Gastroesophageal sphincter (tissue), 4 donors: ENCODE measurements at regions not wholly inside any gene's neighbourhood (a gene's known extent, or its start where the extent isn't known, plus 50 kb on each side); places are given as distances from the start of the nearest gene placed in this dataset.

ENCODE experiments used
- ATAC-seq: fragments of 150-250 bp; one replicate; pipeline ENCODE4 v1.9.1; 2016; ENCODE audit warnings: mild to moderate bottlenecking, moderate library complexity
- H3K27ac ChIP-seq, 4 donors: fragments of 200-600 bp; sonication (generic) in 3 of 4; 1 replicate in 3 of 4; 2 replicates in 1 of 4; pipeline ENCODE4 v1.5.1; 2016 to 2019
- H3K27me3 ChIP-seq: fragments of 200-600 bp; sonication (generic); one replicate; pipeline ENCODE4 v1.5.1; 2019
- H3K36me3 ChIP-seq, 2 donors: fragments of 200-600 bp; sonication (generic); one replicate each; pipeline ENCODE4 v1.5.1; 2019; ENCODE audit warnings: control low read depth in 1 of 2
- H3K4me1 ChIP-seq, 3 donors: fragments of 200-600 bp; sonication (generic); 1 replicate in 2 of 3; 2 replicates in 1 of 3; pipeline ENCODE4 v1.5.1; 2016 to 2019; ENCODE audit warnings: control low read depth in 2 of 3
- H3K4me3 ChIP-seq, 2 donors: fragments of 200-600 bp; sonication (generic); one replicate each; pipeline ENCODE4 v1.5.1; 2019; ENCODE audit warnings: mild to moderate bottlenecking in 1 of 2, moderate library complexity in 1 of 2
- H3K9me3 ChIP-seq, 3 donors: fragments of 200-600 bp; sonication (generic); one replicate each; pipeline ENCODE4 v1.5.1; 2017 to 2019; ENCODE audit warnings: control low read depth in 2 of 3
- CTCF ChIP-seq, 4 experiments: fragments of 200-600 bp in 2 of 4; fragments of 450-650 bp in 2 of 4; sonication (generic) in 1 of 4; IDR thresholded peaks; one replicate each; pipeline ENCODE4 v1.5.1; 2017 to 2019; ENCODE audit warnings: antibody characterized with exemption in 4 of 4, mild to moderate bottlenecking in 2 of 4, moderate library complexity in 2 of 4
- EP300 ChIP-seq: sonication (generic); formaldehyde crosslinking; IDR thresholded peaks from one replicate; pipeline ENCODE4 v1.6.1; 2017; ENCODE audit warnings: antibody characterized with exemption, mild to moderate bottlenecking
- POLR2A ChIP-seq, 2 donors: fragments of 450-650 bp; IDR thresholded peaks; one replicate each; pipeline ENCODE4 v1.6.1; 2017; ENCODE audit warnings: antibody characterized with exemption in 2 of 2, mild to moderate bottlenecking in 2 of 2, moderate library complexity in 1 of 2
- POLR2AphosphoS5 ChIP-seq: sonication (generic); formaldehyde crosslinking; IDR thresholded peaks from one replicate; pipeline ENCODE4 v1.6.1; 2017; ENCODE audit warnings: antibody characterized with exemption
- WGBS, 2 donors: methylation state at CpG; one replicate each; pipeline ENCODE4 v1.1.5; 2018; ENCODE audit warnings: low coverage in 1 of 2; 5-methylcytosine and 5-hydroxymethylcytosine counted together

- H3K27ac ChIP-seq: no peak overlapping the region
- no peaks in the 10 kb centered on the region for H3K4me1 ChIP-seq
- H3K27me3 ChIP-seq: no peaks in the 10 kb centered on the region
- no peaks in the 10 kb centered on the region for H3K36me3 ChIP-seq
- no peak for TF ChIP-seq EP300
- no peak for ATAC-seq
- H3K4me3 ChIP-seq: no peak overlapping the region
- peaks cover 0 to 6% (median 0%) of the 10 kb centered on the region in 3 donors for H3K9me3 ChIP-seq
Observed at GRCh38 chr16:82395212-82395611, 225.2 kb upstream of the MPHOSPH6 start.

- Histone ChIP-seq H3K9me3 (no peaks in the 10 kb centered on the region), H3K4me1 (no peaks in the 10 kb centered on the region), H3K27ac (no peak overlapping the region), H3K4me3 (no peak overlapping the region), H3K36me3 (no peaks in the 10 kb centered on the region), H3K27me3 (no peaks in the 10 kb centered on the region)
- WGBS, 2 donors: 84 to 90% methylated on average over 2 to 3 of the region's 3 CpGs
- no peak for ATAC-seq
- no peak for TF ChIP-seq EP300
- TF ChIP-seq POLR2AphosphoS5: no peak
- no peak for TF ChIP-seq CTCF (IDR thresholded peaks at IDR 0.05)
- TF ChIP-seq POLR2A (IDR thresholded peaks at IDR 0.05): no peak
Observed at GRCh38 chr16:82391690-82392089, 221.7 kb upstream of the MPHOSPH6 start.

GRCh38 chr16:82389956-82390650, 220.1 kb upstream of the MPHOSPH6 start:
- no peaks in the 10 kb centered on the region for H3K27me3 ChIP-seq
- TF ChIP-seq POLR2AphosphoS5 (no peak), POLR2A (IDR thresholded peaks at IDR 0.05) (no peak), CTCF (IDR thresholded peaks at IDR 0.05) (no peak), EP300 (no peak)
- no peak overlapping the region for H3K4me3 ChIP-seq
- H3K9me3 ChIP-seq: no peaks in the 10 kb centered on the region
- H3K36me3 ChIP-seq: no peaks in the 10 kb centered on the region
- no peaks in the 10 kb centered on the region for H3K4me1 ChIP-seq
- H3K27ac ChIP-seq: no peak overlapping the region
- no peak for ATAC-seq
- WGBS, 2 donors: 14 to 34% methylated on average over 1 to 3 of the region's 7 CpGs

GRCh38 chr16:82386761-82387160, 216.7 kb upstream of the MPHOSPH6 start:
- H3K36me3 ChIP-seq: no peaks in the 10 kb centered on the region
- no peaks in the 10 kb centered on the region for H3K4me1 ChIP-seq
- no peak for TF ChIP-seq POLR2AphosphoS5
- TF ChIP-seq POLR2A (IDR thresholded peaks at IDR 0.05): no peak
- TF ChIP-seq EP300: no peak
- no peak for TF ChIP-seq CTCF (IDR thresholded peaks at IDR 0.05)
- no peak overlapping the region for H3K27ac ChIP-seq
- H3K4me3 ChIP-seq: no peak overlapping the region
- WGBS, 2 donors: 20% methylated on average over 1 of the region's 1 CpG; no CpG with 5 or more reads in 1 of the 2 donors
- no peaks in the 10 kb centered on the region for H3K9me3 ChIP-seq
- H3K27me3 ChIP-seq: no peaks in the 10 kb centered on the region
- ATAC-seq: no peak

- no peak overlapping the region for H3K4me3 ChIP-seq
Observed at GRCh38 chr16:82384949-82385348, 214.9 kb upstream of the MPHOSPH6 start.

More at GRCh38 chr16:82384949-82385348, 214.9 kb upstream of the MPHOSPH6 start:
- Histone ChIP-seq H3K4me1 (no peaks in the 10 kb centered on the region), H3K27ac (no peak overlapping the region), H3K36me3 (no peaks in the 10 kb centered on the region), H3K9me3 (peaks cover 0 to 5% (median 0%) of the 10 kb centered on the region in 3 donors), H3K27me3 (no peaks in the 10 kb centered on the region)
- no peak for TF ChIP-seq CTCF (IDR thresholded peaks at IDR 0.05)
- no peak for TF ChIP-seq EP300
- TF ChIP-seq POLR2A (IDR thresholded peaks at IDR 0.05): no peak
- no peak for TF ChIP-seq POLR2AphosphoS5
- no peak for ATAC-seq
- 53 to 61% methylated on average over 2 of the region's 4 CpGs for WGBS, 2 donors
